Posterior vena cava (tissue), 2 donors: ENCODE measurements at regions not wholly inside any gene's neighbourhood (a gene's known extent, or its start where the extent isn't known, plus 50 kb on each side); places are given as distances from the start of the nearest gene placed in this dataset.
"Not testable (repeated sequence)": the region's sequence is repeated elsewhere in the genome, so short reads cannot be mapped to it uniquely, and the experiment has no call there.

Experiments used
- DNase-seq: peaks from one replicate; pipeline ENCODE4 v3.0.0-alpha.2; 2020; ENCODE audit warnings: low spot score
- intact Hi-C, 2 donors: fragments of 100-400 bp; cut with DNase I; formaldehyde crosslinking; loops; one replicate each; pipeline versions ENCODE4 v1.14.1 to v1.14.2; 2022 to 2023
- donor health status: DM: yes; HTN: yes; CAD: no.
- donor health status: DM: yes; HTN: yes; CAD: no.

DNA sequence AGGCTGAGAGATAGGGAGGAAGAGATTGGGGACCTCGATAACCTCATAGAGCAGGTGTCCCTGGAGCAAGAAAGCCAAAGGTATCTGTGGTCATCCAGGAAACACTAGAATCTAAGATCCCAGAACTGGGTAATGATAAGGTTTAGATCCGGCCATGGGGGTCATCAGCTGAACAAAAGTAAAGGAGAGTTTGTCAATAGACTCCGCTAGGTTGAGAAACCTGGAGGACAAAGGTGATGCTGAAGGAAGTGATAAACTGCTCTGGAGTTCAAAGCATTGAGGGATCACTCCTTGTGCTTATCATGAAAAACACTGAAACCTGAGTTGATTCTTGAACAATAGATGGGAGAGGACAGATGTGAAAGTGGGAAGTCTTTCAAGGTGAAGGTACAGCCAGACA, 59.5 kb upstream of the SLC2A1 start:
- intact Hi-C loops = no loop called here
- no peak for DNase-seq

DNA sequence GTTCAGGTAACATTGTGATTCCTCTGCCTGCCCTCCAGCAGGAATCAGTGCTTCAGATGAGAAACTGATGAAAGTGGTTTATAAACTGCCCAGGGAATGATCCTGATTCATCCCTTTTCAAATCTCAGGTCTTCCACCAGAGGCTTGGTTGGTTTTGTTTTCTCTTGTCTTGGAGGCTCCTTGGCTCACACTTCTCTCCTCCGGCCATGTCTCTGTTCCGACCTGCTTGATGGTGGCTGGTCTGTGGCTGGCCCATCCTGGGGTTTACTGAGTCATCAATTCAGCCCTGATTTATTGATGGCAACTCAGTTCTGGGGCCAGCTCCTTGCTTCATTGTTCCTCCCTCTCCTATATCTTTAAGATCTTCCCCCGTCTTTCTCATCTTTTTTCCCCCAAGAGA, 56.6 kb upstream of the SLC2A1 start:
- no peak for DNase-seq
- intact Hi-C loops = no loop called here

DNA sequence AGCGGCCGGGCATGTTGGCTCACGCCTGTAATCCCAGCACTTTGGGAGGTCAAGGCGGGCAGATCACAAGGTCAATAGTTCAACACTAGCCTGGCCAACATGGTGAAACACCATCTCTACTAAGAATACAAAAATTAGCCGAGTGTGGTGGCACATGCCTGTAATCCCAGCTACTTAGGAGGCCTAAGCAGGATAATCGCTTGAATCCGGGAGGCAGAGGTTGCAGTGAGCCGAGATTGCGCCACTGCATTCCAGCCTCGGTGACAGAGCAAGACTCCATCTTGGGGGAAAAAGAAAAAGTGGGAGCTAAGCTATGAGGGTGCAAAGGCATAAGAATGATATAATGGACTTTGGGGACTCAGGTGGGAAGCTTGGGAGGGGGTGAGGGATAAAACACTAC, 55.9 kb upstream of the SLC2A1 start:
- DNase-seq, intact Hi-C loops: not testable (repeated sequence)

DNA sequence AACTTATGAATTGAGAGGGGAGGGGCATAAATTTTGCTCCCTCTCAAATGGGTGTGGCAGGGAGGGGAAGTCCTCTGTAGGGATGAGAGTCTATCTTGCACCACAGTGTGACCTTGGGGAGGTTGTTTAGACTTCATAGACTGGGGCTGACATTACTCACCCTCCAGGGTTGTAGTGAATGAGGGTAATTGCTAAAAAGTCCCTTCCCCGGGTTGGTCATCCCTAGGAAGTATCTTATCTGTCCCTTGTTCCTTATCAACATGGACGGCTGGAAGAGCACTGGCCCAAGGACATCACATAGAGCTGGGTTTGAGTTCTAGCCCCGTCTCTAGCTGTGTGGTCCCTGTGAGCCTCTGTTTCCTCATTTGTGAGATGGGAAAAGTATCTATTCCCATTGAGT, 52.4 kb upstream of the SLC2A1 start:
- intact Hi-C loops = no loop called here

DNA sequence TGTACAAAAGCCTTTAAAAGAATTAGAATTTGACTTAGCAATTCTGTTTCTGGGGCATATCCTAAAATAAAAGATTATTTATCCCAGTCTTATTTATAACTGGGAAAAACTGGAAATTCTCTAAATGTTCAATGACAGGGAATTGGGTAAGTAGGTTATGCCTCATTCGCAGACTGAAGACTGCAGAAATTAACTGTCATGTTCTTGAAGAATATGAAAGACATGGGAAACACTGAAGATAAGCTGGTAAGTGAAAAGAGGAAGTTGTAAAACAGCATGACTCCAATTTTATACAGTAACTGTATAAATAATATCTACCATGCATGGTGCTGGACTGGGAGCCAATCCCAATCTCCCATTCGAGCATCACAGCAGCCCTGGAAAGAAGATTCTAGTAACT, 50.6 kb upstream of the SLC2A1 start:
- intact Hi-C loops = no loop called here
- no peak for DNase-seq

More for the DNA sequence above, 52.4 kb upstream of the SLC2A1 start:
- no peak for DNase-seq

DNA sequence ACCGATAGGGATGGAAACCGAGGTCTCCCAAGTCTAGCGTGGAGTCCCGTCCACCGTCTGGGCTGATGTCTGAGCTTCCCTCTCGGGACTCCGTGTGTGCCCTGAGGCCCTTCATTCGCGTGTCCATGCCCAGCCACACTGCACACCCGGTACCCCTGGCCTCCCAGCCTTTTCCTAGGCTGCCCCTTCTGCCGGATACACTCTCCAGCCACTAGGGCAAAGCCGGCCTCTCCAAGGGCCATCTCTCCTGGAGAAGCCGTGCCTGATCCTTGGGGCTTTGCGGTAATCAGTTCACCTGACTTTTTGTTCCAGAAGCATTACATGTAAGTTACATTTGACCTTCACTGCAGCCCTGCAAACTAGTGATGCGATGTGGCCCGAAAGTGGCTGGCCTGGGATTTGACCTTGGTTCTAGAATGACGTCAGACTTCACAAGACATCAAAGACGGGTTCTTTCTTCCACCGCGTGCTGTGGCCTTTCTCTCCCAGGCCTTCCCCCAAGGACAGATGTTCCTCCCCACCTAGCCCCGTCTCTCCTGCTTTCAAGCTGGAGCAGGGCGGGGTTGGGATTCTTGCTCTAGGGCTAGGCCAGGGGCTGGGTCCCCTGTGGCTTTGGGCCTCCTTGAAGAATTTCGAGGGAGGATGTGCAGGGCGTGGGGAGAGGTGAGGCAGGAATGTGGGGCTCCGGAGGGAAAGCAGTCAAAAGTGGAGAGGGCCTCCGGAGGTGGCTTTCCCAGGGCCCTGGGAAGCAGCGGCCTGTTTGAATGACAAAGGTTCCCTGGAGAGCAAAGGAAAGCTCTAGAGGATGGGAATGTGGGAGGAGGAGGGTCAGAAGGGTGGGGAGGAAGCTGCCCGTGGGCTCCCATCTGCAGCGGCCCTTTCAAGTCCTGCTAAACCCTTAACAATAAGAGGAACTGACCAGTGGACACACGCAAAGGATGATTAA, 49.7 kb upstream of the SLC2A1 start:
- DNase-seq = no peak
- intact Hi-C loops = no loop called here
